ENCODE measurements at regions not wholly inside any gene's neighbourhood (a gene's known extent, or its start where the extent isn't known, plus 50 kb on each side); places are given as distances from the start of the nearest gene placed in this dataset.

DNA sequence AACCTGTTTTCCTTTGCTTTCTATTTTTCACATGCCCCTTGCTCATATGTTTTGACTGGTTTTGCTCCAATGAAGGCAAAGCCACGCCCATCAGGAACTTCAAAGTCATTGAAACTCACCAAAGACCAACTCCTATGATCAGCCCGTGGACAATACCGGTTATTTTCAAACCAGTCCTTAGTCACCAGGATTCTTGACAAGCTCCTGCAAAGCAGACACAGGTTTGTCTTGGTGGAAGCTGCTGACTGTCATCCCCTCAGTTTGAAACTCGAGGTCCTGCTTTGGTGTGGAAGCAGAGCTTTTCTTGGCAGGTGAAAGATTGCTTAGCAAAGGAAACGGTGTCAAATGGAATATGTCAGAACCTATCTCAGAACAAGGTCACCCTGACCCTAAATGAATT lies 384.7 kb upstream of the CXADR start:
- Mint-ChIP-seq H3K27ac (no peak overlapping the region; the same call in 1 of the 2 replicates), H3K4me1 (peaks cover 5% of the 10 kb centered on the region), H3K9me3 (no peaks in the 10 kb centered on the region; the same call in 2 of the 3 replicates), H3K4me3 (no peak overlapping the region), H3K36me3 (ENCODE audit: low read depth) (no peaks in the 10 kb centered on the region), H3K27me3 (ENCODE audit: insufficient read depth, low read depth, poor library complexity) (peaks cover 5% of the 10 kb centered on the region)
- Histone ChIP-seq H3K4me1 (ENCODE audit: insufficient read depth) (peaks cover 3% of the 10 kb centered on the region; the same call in 1 of the 2 replicates), H3F3A (replicated peaks; ENCODE audit: low read depth) (no peaks in the 10 kb centered on the region), H3K4me2 (no peak overlapping the region), H3K27ac (ENCODE audit: low read depth) (no peak overlapping the region), H3K4me3 (no peak overlapping the region), H3K27me3 (ENCODE audit: insufficient read depth) (no peaks in the 10 kb centered on the region), H3K36me3 (ENCODE audit: insufficient read depth) (no peaks in the 10 kb centered on the region), H2AFZ (no peak overlapping the region), H3K9me2 (ENCODE audit: insufficient read depth) (peaks cover 5% of the 10 kb centered on the region; the same call in 1 of the 2 replicates), H4K20me1 (replicated peaks; ENCODE audit: insufficient read depth) (no peaks in the 10 kb centered on the region), H3K79me2 (replicated peaks; ENCODE audit: insufficient read depth) (no peaks in the 10 kb centered on the region)
- TF ChIP-seq NANOG (IDR thresholded peaks at IDR 0.05; ENCODE audit: borderline replicate concordance) (no peak), ZNF114 (CRISPR knock-in tag; IDR thresholded peaks at IDR 0.05) (no peak), EZH2phosphoT487 (IDR thresholded peaks at IDR 0.05; ENCODE audit: unreplicated experiment) (no peak), STAT1 (IDR thresholded peaks at IDR 0.05; ENCODE audit: unreplicated experiment) (no peak), ZNF462 (CRISPR knock-in tag; IDR thresholded peaks at IDR 0.05) (no peak), POLR2AphosphoS5 (IDR thresholded peaks at IDR 0.05; ENCODE audit: low read depth) (no peak), EZH2 (IDR thresholded peaks at IDR 0.05; ENCODE audit: low read depth, unreplicated experiment) (no peak), ETS1 (IDR thresholded peaks at IDR 0.05) (no peak), JUNB (IDR thresholded peaks at IDR 0.05; ENCODE audit: unreplicated experiment) (no peak), CREB1 (CRISPR knock-in tag; IDR thresholded peaks at IDR 0.05; ENCODE audit: low read depth) (no peak), ZNF331 (CRISPR knock-in tag; IDR thresholded peaks at IDR 0.05; ENCODE audit: low read depth) (no peak)
- TF ChIP-seq, protein P1, sequence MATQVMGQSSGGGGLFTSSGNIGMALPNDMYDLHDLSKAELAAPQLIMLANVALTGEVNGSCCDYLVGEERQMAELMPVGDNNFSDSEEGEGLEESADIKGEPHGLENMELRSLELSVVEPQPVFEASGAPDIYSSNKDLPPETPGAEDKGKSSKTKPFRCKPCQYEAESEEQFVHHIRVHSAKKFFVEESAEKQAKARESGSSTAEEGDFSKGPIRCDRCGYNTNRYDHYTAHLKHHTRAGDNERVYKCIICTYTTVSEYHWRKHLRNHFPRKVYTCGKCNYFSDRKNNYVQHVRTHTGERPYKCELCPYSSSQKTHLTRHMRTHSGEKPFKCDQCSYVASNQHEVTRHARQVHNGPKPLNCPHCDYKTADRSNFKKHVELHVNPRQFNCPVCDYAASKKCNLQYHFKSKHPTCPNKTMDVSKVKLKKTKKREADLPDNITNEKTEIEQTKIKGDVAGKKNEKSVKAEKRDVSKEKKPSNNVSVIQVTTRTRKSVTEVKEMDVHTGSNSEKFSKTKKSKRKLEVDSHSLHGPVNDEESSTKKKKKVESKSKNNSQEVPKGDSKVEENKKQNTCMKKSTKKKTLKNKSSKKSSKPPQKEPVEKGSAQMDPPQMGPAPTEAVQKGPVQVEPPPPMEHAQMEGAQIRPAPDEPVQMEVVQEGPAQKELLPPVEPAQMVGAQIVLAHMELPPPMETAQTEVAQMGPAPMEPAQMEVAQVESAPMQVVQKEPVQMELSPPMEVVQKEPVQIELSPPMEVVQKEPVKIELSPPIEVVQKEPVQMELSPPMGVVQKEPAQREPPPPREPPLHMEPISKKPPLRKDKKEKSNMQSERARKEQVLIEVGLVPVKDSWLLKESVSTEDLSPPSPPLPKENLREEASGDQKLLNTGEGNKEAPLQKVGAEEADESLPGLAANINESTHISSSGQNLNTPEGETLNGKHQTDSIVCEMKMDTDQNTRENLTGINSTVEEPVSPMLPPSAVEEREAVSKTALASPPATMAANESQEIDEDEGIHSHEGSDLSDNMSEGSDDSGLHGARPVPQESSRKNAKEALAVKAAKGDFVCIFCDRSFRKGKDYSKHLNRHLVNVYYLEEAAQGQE (IDR thresholded peaks at IDR 0.05; ENCODE audit: unreplicated experiment), result no peak
- TF ChIP-seq, protein P2, sequence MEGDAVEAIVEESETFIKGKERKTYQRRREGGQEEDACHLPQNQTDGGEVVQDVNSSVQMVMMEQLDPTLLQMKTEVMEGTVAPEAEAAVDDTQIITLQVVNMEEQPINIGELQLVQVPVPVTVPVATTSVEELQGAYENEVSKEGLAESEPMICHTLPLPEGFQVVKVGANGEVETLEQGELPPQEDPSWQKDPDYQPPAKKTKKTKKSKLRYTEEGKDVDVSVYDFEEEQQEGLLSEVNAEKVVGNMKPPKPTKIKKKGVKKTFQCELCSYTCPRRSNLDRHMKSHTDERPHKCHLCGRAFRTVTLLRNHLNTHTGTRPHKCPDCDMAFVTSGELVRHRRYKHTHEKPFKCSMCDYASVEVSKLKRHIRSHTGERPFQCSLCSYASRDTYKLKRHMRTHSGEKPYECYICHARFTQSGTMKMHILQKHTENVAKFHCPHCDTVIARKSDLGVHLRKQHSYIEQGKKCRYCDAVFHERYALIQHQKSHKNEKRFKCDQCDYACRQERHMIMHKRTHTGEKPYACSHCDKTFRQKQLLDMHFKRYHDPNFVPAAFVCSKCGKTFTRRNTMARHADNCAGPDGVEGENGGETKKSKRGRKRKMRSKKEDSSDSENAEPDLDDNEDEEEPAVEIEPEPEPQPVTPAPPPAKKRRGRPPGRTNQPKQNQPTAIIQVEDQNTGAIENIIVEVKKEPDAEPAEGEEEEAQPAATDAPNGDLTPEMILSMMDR (conservative IDR thresholded peaks at IDR 0.05; ENCODE audit: low read depth in 2 of 2), result no peak
- no peak for DNase-seq (ENCODE audit: low spot score)
- ATAC-seq, result no peak

Data from GM23338 (cell line).